ENCODE measurements at regions not wholly inside any gene's neighbourhood (a gene's known extent, or its start where the extent isn't known, plus 50 kb on each side); places are given as distances from the start of the nearest gene placed in this dataset.
A peak's percentile ranks its signal among the peaks of the same experiment; 100 is the strongest.

- H3K4me1 ChIP-seq, result no peaks in the 10 kb centered on the region
- 93 to 94% methylated on average over 3 of the region's 3 CpGs for WGBS, 2 donors
- H3K27me3 ChIP-seq, result no peaks in the 10 kb centered on the region
- no peaks in the 10 kb centered on the region for H3K9me3 ChIP-seq
- H3K4me3 ChIP-seq (replicated peaks in 1 of 3), result no peak overlapping the region
- intact Hi-C loops (cut with DNase I), result no loop called here
- no peaks in the 10 kb centered on the region for H3K36me3 ChIP-seq
- TF ChIP-seq POLR2A (IDR thresholded peaks at IDR 0.05) (no peak), CTCF (IDR thresholded peaks at IDR 0.05) (no peak)
- DNase-seq, result no peak
- no peak overlapping the region for H3K27ac ChIP-seq
Observed at GRCh38 chrY:7881696-7882095, 970.1 kb upstream of the AMELY start.

GRCh38 chrY:7879245-7879644 lies 967.7 kb upstream of the AMELY start:
- Histone ChIP-seq H3K4me3 (replicated peaks in 1 of 3) (no peak overlapping the region), H3K27ac (no peak overlapping the region), H3K4me1 (no peaks in the 10 kb centered on the region), H3K36me3 (no peaks in the 10 kb centered on the region), H3K9me3 (no peaks in the 10 kb centered on the region), H3K27me3 (no peaks in the 10 kb centered on the region)
- no peak for TF ChIP-seq CTCF (IDR thresholded peaks at IDR 0.05)
- no peak for TF ChIP-seq POLR2A (IDR thresholded peaks at IDR 0.05)
- 87 to 89% methylated on average over 4 of the region's 4 CpGs for WGBS, 2 donors
- intact Hi-C loops (cut with DNase I), result no loop called here
- DNase-seq, result no peak

- no peaks in the 10 kb centered on the region for H3K9me3 ChIP-seq
- no peak for DNase-seq
- intact Hi-C loops (cut with DNase I), result no loop called here
- H3K27ac ChIP-seq, result no peak overlapping the region
- H3K4me3 ChIP-seq (replicated peaks in 1 of 3), result no peak overlapping the region
- H3K4me1 ChIP-seq, result no peaks in the 10 kb centered on the region
- TF ChIP-seq POLR2A (IDR thresholded peaks at IDR 0.05), result no peak
- no peak for TF ChIP-seq CTCF (IDR thresholded peaks at IDR 0.05)
- H3K36me3 ChIP-seq, result no peaks in the 10 kb centered on the region
- WGBS, 2 donors, result 100% methylated on average over 1 of the region's 1 CpG; no CpG with 5 or more reads in 1 of the 2 donors
- no peaks in the 10 kb centered on the region for H3K27me3 ChIP-seq
Observed at GRCh38 chrY:7878719-7879118, 967.2 kb upstream of the AMELY start.

- TF ChIP-seq POLR2A (IDR thresholded peaks at IDR 0.05), result no peak
- TF ChIP-seq CTCF (IDR thresholded peaks at IDR 0.05), result no peak
- Histone ChIP-seq H3K27ac (no peak overlapping the region), H3K4me3 (replicated peaks in 1 of 3) (no peak overlapping the region), H3K36me3 (no peaks in the 10 kb centered on the region), H3K9me3 (no peaks in the 10 kb centered on the region), H3K4me1 (no peaks in the 10 kb centered on the region), H3K27me3 (no peaks in the 10 kb centered on the region)
- no peak for DNase-seq
- WGBS, 2 donors, result 69 to 83% methylated on average over 2 of the region's 2 CpGs
- intact Hi-C loops (cut with DNase I), result no loop called here
Observed at GRCh38 chrY:7877458-7877857, 965.9 kb upstream of the AMELY start.

GRCh38 chrY:7874080-7874479 lies 962.5 kb upstream of the AMELY start:
- H3K9me3 ChIP-seq, result no peaks in the 10 kb centered on the region
- H3K27ac ChIP-seq, result no peak overlapping the region
- H3K27me3 ChIP-seq, result no peaks in the 10 kb centered on the region
- H3K4me3 ChIP-seq (replicated peaks in 1 of 3), result no peak overlapping the region
- intact Hi-C loops (cut with DNase I), result no loop called here
- peak in 1 of 2 donors; percentile 1 for DNase-seq
- no peaks in the 10 kb centered on the region for H3K36me3 ChIP-seq
- TF ChIP-seq POLR2A (IDR thresholded peaks at IDR 0.05), result no peak
- peak in 2 of 6 experiments; percentile 33 to 34 for TF ChIP-seq CTCF (IDR thresholded peaks at IDR 0.05)
- no peaks in the 10 kb centered on the region for H3K4me1 ChIP-seq
